Cardiac fibroblast (primary cell): ENCODE measurements at regions not wholly inside any gene's neighbourhood (a gene's known extent, or its start where the extent isn't known, plus 50 kb on each side); places are given as distances from the start of the nearest gene placed in this dataset.

ENCODE experiments used
- DNase-seq, 2 donors: peaks; one replicate each; pipeline versions ENCODE4 v3.0.0 to v3.0.0-alpha.2; 2010; ENCODE audit warnings: low read depth in 2 of 2
- H3K4me3 ChIP-seq, 2 donors: replicated peaks in 1 of 2; 1 replicate in 1 of 2; 2 replicates in 1 of 2; pipeline ENCODE4 v1.5.1; 2011; ENCODE audit warnings: low read depth in 2 of 2, low read length in 2 of 2, mild to moderate bottlenecking in 2 of 2, moderate library complexity in 1 of 2
- TF ChIP-seq, protein P1 (sequence below): IDR thresholded peaks from one replicate; pipeline ENCODE4 v1.5.1; 2011; ENCODE audit warnings: low read depth, mild to moderate bottlenecking, low read length, inconsistent platforms

DNA sequence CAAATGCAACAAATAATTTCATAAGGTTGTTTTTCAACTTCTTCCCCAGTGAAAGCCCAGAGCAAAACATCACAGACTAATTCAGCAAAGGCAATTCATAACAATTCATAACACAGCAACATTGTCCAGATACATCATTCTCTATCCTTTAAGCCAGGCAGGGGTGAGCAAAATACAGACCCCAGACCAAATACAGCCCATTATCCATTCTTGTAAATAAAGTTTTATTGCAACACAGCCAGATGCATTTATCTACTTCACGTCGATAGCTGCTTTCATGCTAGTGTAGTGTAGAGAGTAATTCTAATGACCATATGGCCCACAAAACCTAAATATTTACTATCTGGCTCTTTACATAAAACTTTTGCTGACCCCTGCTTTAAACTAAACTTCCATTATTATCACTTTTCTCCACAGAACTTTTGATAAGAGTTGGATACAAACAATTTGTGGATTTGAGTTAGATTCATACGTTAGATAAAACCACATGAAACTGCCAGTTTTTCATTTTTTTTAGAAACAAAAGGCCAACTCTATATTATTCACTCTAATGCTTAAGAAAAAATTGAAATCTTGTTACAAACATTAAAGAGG is 174.4 kb downstream of the DUSP6 start:
- H3K4me3 ChIP-seq, result no peak overlapping the region
- DNase-seq, result no peak
- TF ChIP-seq, protein P1, sequence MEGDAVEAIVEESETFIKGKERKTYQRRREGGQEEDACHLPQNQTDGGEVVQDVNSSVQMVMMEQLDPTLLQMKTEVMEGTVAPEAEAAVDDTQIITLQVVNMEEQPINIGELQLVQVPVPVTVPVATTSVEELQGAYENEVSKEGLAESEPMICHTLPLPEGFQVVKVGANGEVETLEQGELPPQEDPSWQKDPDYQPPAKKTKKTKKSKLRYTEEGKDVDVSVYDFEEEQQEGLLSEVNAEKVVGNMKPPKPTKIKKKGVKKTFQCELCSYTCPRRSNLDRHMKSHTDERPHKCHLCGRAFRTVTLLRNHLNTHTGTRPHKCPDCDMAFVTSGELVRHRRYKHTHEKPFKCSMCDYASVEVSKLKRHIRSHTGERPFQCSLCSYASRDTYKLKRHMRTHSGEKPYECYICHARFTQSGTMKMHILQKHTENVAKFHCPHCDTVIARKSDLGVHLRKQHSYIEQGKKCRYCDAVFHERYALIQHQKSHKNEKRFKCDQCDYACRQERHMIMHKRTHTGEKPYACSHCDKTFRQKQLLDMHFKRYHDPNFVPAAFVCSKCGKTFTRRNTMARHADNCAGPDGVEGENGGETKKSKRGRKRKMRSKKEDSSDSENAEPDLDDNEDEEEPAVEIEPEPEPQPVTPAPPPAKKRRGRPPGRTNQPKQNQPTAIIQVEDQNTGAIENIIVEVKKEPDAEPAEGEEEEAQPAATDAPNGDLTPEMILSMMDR, result no peak

DNA sequence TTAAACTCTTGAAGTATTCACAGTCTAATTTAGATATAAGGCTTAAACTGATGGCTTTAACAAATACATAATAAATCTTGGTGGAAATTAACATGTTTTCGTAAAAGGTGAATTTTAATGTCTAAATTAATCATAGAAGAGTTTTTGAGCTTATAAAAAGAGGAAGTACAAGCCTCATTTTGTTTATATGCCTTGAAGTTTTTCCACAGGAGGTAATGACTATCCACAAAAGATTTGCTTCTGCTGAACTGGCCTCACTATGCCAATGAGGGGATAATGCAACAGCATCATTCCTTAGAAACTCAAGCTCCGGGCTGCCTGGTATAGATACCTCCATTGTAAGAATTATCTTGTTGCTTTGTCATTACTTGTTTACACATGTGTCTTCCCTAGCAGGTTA is 175.6 kb downstream of the DUSP6 start:
- no peak for DNase-seq
- no peak overlapping the region for H3K4me3 ChIP-seq
- TF ChIP-seq, protein P1, result no peak

DNA sequence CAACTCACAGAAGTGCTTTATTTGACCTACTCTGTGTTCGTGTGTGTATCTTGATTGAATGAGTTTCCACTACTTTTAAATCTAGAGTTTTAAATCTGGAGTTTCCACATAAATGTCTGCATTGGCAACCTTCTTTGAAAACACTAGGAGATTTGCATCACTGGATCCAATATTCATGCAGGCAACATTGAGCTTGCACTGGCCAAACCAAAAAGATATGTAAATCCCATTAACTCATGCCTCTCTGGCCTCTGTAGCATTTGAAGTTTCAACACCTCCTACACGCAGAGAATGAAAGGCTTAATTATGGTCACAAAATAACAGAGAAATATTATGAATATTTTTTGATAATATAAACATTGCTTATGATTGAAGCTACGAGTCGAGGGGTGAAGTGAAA is 178.6 kb downstream of the DUSP6 start:
- H3K4me3 ChIP-seq, result no peak overlapping the region
- TF ChIP-seq, protein P1, result no peak
- DNase-seq, result no peak

DNA sequence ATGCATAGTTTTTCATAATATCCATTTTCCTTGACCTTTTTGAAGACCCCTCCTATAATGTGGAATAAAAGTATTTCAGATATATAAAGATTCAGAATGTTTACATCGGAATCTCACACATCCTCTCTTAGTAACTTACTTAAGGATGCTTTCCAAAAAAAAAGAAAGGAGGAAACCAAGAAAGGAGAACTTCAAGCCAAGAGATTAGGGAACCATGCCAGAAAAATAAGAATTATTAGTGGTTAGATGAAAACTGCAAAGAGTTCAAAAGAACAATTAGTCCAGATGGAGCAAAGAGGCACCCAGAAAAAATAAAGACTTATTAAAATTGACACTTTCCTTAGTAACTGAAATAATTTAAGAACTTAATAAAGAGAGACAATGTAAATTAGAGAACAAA is 179.2 kb downstream of the DUSP6 start:
- H3K4me3 ChIP-seq, result no peak overlapping the region
- peak in 1 of 2 donors; percentile 44 for DNase-seq
- TF ChIP-seq, protein P1, result no peak

DNA sequence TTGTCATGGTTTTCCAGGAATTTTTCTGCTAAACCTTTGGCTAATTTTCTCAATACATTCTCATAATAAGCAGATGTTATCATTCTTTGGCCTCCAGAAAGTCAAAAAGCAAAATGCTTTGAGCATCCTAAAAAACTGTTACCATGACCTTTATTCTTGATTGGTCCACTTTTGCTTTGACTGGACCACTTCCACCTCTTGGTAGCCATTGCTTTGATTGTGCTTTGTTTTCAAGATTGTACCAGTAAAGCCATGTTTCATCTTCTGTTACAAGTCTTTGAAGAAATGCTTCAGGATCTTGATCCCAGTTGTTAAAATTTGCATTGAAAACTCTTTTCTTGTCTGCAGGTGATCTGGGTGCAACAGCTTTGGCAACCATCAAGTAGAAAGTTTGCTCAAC is 180.1 kb downstream of the DUSP6 start:
- DNase-seq, result no peak
- TF ChIP-seq, protein P1, result no peak
- H3K4me3 ChIP-seq, result no peak overlapping the region

DNA sequence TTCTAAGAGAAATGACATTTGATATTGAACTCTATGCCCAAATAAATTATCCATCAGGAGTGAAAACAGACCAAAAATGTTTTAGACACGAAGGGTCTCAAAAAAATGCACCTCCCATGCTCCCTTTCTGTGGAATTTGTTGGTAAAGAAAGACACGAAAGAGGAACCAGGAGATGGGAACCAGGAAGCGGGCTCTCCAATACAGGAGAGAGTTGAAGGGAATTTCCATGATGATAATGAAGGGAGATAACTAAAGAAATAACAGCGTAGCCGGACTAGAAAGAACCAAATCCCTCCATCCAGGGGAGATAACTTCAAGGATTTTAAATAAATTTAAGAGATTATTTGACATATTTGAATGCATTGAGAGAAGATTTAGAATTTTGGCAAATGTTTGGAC is 183.0 kb downstream of the DUSP6 start:
- no peak overlapping the region for H3K4me3 ChIP-seq
- TF ChIP-seq, protein P1, result no peak
- DNase-seq, result no peak

DNA sequence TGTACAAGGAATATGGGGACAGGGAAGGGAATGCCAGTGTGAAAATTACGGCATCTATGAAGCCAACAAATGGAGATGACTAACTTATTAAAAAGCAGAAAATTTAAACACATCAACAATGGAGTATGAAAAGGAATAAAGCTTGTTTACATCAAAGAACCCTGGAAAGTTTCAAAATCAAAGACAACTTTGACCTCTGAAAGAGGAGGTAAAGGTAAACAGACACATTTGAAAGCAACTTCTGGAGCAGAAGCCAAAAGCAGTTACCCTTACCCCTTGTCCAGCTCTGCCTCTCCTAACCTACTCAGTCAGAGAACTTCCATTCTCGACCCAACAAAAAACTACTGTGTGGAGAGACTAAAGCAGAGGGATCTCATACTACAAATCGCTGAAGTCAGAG is 184.3 kb downstream of the DUSP6 start:
- no peak for DNase-seq
- no peak overlapping the region for H3K4me3 ChIP-seq
- TF ChIP-seq, protein P1, result no peak
